ENCODE measurements at regions not wholly inside any gene's neighbourhood (a gene's known extent, or its start where the extent isn't known, plus 50 kb on each side); places are given as distances from the start of the nearest gene placed in this dataset.

DNA sequence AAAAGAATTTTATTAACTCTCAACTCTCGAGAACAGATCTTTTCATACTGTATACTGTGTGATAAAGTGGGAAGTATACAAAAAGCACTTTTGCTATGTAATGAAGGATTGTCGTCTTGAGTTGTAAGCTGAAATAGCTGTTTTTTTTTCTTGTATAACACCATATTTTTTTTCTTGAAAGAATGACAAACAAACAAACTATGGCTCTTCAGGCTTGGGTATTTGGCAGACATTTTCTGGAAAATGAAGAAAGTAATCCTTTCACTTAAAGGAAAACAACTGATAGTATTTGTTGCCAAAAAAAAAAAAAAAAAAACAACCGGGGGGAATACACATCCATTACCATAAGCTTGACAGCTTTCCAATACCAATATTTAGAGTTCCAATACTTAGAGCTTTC, 230.4 kb downstream of the ICOS start:
- TF ChIP-seq, protein P1, sequence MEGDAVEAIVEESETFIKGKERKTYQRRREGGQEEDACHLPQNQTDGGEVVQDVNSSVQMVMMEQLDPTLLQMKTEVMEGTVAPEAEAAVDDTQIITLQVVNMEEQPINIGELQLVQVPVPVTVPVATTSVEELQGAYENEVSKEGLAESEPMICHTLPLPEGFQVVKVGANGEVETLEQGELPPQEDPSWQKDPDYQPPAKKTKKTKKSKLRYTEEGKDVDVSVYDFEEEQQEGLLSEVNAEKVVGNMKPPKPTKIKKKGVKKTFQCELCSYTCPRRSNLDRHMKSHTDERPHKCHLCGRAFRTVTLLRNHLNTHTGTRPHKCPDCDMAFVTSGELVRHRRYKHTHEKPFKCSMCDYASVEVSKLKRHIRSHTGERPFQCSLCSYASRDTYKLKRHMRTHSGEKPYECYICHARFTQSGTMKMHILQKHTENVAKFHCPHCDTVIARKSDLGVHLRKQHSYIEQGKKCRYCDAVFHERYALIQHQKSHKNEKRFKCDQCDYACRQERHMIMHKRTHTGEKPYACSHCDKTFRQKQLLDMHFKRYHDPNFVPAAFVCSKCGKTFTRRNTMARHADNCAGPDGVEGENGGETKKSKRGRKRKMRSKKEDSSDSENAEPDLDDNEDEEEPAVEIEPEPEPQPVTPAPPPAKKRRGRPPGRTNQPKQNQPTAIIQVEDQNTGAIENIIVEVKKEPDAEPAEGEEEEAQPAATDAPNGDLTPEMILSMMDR (IDR thresholded peaks at IDR 0.05) = no peak
- TF ChIP-seq POLR2A (IDR thresholded peaks at IDR 0.05) = no peak

Data from lower leg skin (tissue), 3 donors.